GM12878 (cell line): ENCODE measurements at regions not wholly inside any gene's neighbourhood (a gene's known extent, or its start where the extent isn't known, plus 50 kb on each side); places are given as distances from the start of the nearest gene placed in this dataset.

Experiments used
- ATAC-seq: fragments of 200-7000 bp; cut with Tn5 transposase; 3 replicates; pipeline ENCODE4 v1.9.1; 2020; ENCODE audit warnings: mild to moderate bottlenecking, moderate library complexity
- BruUV-seq: library from RNA; stranded (reverse); fragments of 400-500 nt; replicated peaks from 2 replicates; lab custom pipeline; 2021; lab: Mats Ljungman, UMichigan
- CTCF ChIA-PET: fragments of 300-600 bp; sonication (Branson Sonifier 250); formaldehyde crosslinking; extraction: SDS; loops from one replicate; lab custom pipeline; 2021; ENCODE audit warnings: inconsistent platforms; lab: Yijun Ruan, JAX
- POLR2A ChIA-PET: fragments of 350-600 bp; formaldehyde crosslinking; extraction: SDS; loops from one replicate; lab custom pipeline; 2021; ENCODE audit warnings: inconsistent platforms; lab: Charles Lee
- RAD21 ChIA-PET: fragments of 300-600 bp; sonication (Branson Sonifier 250); formaldehyde crosslinking; loops from one replicate; lab custom pipeline; 2023; ENCODE audit warnings: antibody characterized with exemption; ENCODE audit not compliant: unreplicated experiment; lab: Charles Lee
- SMC1A ChIA-PET: fragments of 300-600 bp; sonication (Branson Sonifier 250); formaldehyde crosslinking; loops from one replicate; lab custom pipeline; 2023; ENCODE audit not compliant: unreplicated experiment, uncharacterized antibody; lab: Charles Lee
- DNase-seq: peaks from one replicate; pipeline ENCODE4 v3.0.0-alpha.2; 2011; ENCODE audit warnings: low read depth, low spot score
- FAIRE-seq: peaks from 3 replicates; lab custom pipeline; 2011; peaks lifted over from hg19 to GRCh38; lab: Jason Lieb, UNC
- H2AFZ ChIP-seq: 2 replicates; pipeline ENCODE4 v1.6.0; 2011; ENCODE audit warnings: low read depth, low read length, control low read depth; ENCODE audit not compliant: control insufficient read depth
- H3K27ac ChIP-seq: 2 replicates; pipeline ENCODE4 v1.5.1; 2011; ENCODE audit warnings: control low read depth; ENCODE audit not compliant: control insufficient read depth, insufficient read depth
- H3K27me3 ChIP-seq, 2 experiments: replicated peaks in 1 of 2; 2 replicates each; pipeline versions ENCODE4 v1.6.0 to v1.6.1; 2011; ENCODE audit warnings: low read length in 1 of 2; ENCODE audit not compliant: control insufficient read depth in 2 of 2, insufficient read depth in 2 of 2
- H3K36me3 ChIP-seq, 2 experiments: 2 replicates each; pipeline ENCODE4 v1.5.1; 2011; ENCODE audit warnings: low read length in 1 of 2; ENCODE audit not compliant: control insufficient read depth in 2 of 2, insufficient read depth in 2 of 2
- H3K4me1 ChIP-seq: 2 replicates; pipeline ENCODE4 v1.6.1; 2011; ENCODE audit warnings: mild to moderate bottlenecking, low read length, moderate library complexity, mixed read lengths; ENCODE audit not compliant: control insufficient read depth, insufficient read depth
- H3K4me2 ChIP-seq: 2 replicates; pipeline ENCODE4 v1.6.0; 2011; ENCODE audit warnings: control low read depth; ENCODE audit not compliant: control insufficient read depth, insufficient read depth
- H3K4me3 ChIP-seq: fragments of 200-600 bp; sonication (generic); 2 replicates; pipeline ENCODE4 v1.5.1; 2016
- H3K79me2 ChIP-seq: 2 replicates; pipeline ENCODE4 v1.6.0; 2011; ENCODE audit warnings: low read length; ENCODE audit not compliant: control insufficient read depth, insufficient read depth
- H3K9ac ChIP-seq: 2 replicates; pipeline ENCODE4 v1.8.0; 2011; ENCODE audit warnings: low read length, control low read depth, mixed read lengths; ENCODE audit not compliant: control insufficient read depth, insufficient read depth
- H3K9me3 ChIP-seq: replicated peaks from 3 replicates; pipeline ENCODE4 v1.5.1; 2011; ENCODE audit warnings: mild to moderate bottlenecking, low read length; ENCODE audit not compliant: control insufficient read depth, insufficient read depth
- H4K20me1 ChIP-seq: 2 replicates; pipeline ENCODE4 v1.6.0; 2011; ENCODE audit not compliant: control insufficient read depth, insufficient read depth
- BMI1 ChIP-seq: fragments of 450-650 bp; IDR thresholded peaks from 2 replicates; pipeline ENCODE4 v1.6.1; 2016; ENCODE audit warnings: mild to moderate bottlenecking, moderate library complexity, borderline replicate concordance
- DPF2 ChIP-seq: fragments of 450-650 bp; IDR thresholded peaks from 2 replicates; pipeline ENCODE4 v1.6.1; 2017; ENCODE audit warnings: mild to moderate bottlenecking
- EP300 ChIP-seq, 2 experiments: fragments of 150-350 bp in 1 of 2; IDR thresholded peaks; 2 replicates each; pipeline ENCODE4 v1.6.1; 2011 to 2012; ENCODE audit warnings: low read depth in 2 of 2, low read length in 2 of 2, borderline replicate concordance in 1 of 2, improper control_type of control experiment in 1 of 2, inconsistent platforms in 1 of 2; ENCODE audit not compliant: control insufficient read depth in 1 of 2
- FOS ChIP-seq: IDR thresholded peaks from 3 replicates; pipeline ENCODE4 v1.6.1; 2011; ENCODE audit warnings: borderline replicate concordance; ENCODE audit not compliant: insufficient read length; ENCODE audit errors: extremely low read depth
- FOXM1 ChIP-seq: IDR thresholded peaks from 2 replicates; pipeline ENCODE4 v1.6.1; 2012; ENCODE audit warnings: low read depth, mild to moderate bottlenecking, inconsistent platforms, low read length, moderate library complexity
- MYB ChIP-seq: fragments of 150-350 bp; IDR thresholded peaks from 2 replicates; pipeline ENCODE4 v1.6.1; 2014; ENCODE audit warnings: mild to moderate bottlenecking, low read depth, low read length, borderline replicate concordance
- NFIC ChIP-seq: IDR thresholded peaks from 2 replicates; pipeline ENCODE4 v1.6.1; 2012; ENCODE audit warnings: low read depth, mild to moderate bottlenecking, inconsistent platforms, low read length, moderate library complexity
- PAX5 ChIP-seq: IDR thresholded peaks from 2 replicates; pipeline ENCODE4 v1.6.1; 2011; ENCODE audit warnings: low read depth, low read length, borderline replicate concordance
- POLR2AphosphoS5 ChIP-seq: IDR thresholded peaks from 2 replicates; pipeline ENCODE4 v1.6.1; 2011; ENCODE audit warnings: mild to moderate bottlenecking, low read length, inconsistent platforms
- POU2F2 ChIP-seq: IDR thresholded peaks from 3 replicates; pipeline ENCODE4 v1.6.1; 2011; ENCODE audit warnings: low read depth, mild to moderate bottlenecking, low read length, borderline replicate concordance
- TBL1XR1 ChIP-seq: IDR thresholded peaks from 2 replicates; pipeline ENCODE4 v1.6.1; 2012; ENCODE audit warnings: low read depth, low read length, improper control_type of control experiment
- YBX1 ChIP-seq: fragments of 450-650 bp; IDR thresholded peaks from 2 replicates; pipeline ENCODE4 v1.6.1; 2016; ENCODE audit warnings: antibody characterized with exemption
- ZNF207 ChIP-seq: fragments of 450-650 bp; IDR thresholded peaks from 2 replicates; pipeline ENCODE4 v1.6.1; 2014; ENCODE audit warnings: antibody characterized with exemption, mild to moderate bottlenecking, borderline replicate concordance
- WGBS: methylation state at CpG from one replicate; pipeline ENCODE4 v1.1.6; 2016; ENCODE audit warnings: low lambda C conversion rate; ENCODE audit not compliant: insufficient replicate concordance, insufficient coverage; ENCODE audit errors: missing lambda C conversion rate; 5-methylcytosine and 5-hydroxymethylcytosine counted together
- in situ Hi-C: fragments of 300-500 bp; cut with MboI; formaldehyde crosslinking; loops from 9 replicates; pipeline ENCODE4 v1.14.3; 2018; ENCODE audit warnings: mixed read lengths
- intact Hi-C: fragments of 100-400 bp; cut with micrococcal nuclease; formaldehyde crosslinking; loops from one replicate; pipeline ENCODE4 v1.14.2; 2022; ENCODE audit not compliant: unreplicated experiment
- TF ChIP-seq, protein P1 (sequence below): fragments of 450-650 bp; IDR thresholded peaks from 2 replicates; pipeline ENCODE4 v1.6.1; 2014; ENCODE audit warnings: mild to moderate bottlenecking

DNA sequence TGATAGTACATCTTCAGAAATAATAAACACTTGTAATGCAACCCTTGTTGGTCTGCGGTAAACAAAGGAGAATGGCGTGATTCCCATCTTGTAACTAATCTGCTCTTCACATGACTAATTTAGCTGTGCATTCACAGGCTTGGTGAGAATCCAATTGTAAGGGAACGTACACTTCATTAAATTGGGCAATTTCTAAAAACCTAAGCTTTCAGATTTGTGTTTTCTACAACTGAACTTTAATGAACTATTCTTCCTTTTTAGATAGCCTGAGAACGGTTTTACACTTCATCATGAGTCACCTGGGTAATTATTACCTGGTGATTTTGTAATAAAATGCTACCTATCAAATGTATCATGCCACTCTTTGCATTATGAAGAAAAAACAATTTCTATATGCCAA lies 306.9 kb downstream of the KLF5 start:
- no peak overlapping the region for H3K4me2 ChIP-seq
- H3K4me3 ChIP-seq, result no peak overlapping the region
- H3K4me1 ChIP-seq, result no peaks in the 10 kb centered on the region
- ChIA-PET POLR2A (no interaction called here), CTCF (no interaction called here)
- no peaks in the 10 kb centered on the region for H3K9me3 ChIP-seq
- intact Hi-C loops, result no loop called here
- no peak for TF ChIP-seq DPF2
- TF ChIP-seq POU2F2, result no peak
- TF ChIP-seq ZNF207, result no peak
- TF ChIP-seq BMI1, result no peak
- TF ChIP-seq NFIC, result no peak
- TF ChIP-seq YBX1, result no peak
- no peak for TF ChIP-seq PAX5
- no peak for TF ChIP-seq EP300 (IDR thresholded peaks at IDR 0.05; ENCODE audit: borderline replicate concordance in 1 of 2, control insufficient read depth in 1 of 2, low read depth in 2 of 2, low read length in 2 of 2)
- no peak for TF ChIP-seq POLR2AphosphoS5
- TF ChIP-seq, protein P1, sequence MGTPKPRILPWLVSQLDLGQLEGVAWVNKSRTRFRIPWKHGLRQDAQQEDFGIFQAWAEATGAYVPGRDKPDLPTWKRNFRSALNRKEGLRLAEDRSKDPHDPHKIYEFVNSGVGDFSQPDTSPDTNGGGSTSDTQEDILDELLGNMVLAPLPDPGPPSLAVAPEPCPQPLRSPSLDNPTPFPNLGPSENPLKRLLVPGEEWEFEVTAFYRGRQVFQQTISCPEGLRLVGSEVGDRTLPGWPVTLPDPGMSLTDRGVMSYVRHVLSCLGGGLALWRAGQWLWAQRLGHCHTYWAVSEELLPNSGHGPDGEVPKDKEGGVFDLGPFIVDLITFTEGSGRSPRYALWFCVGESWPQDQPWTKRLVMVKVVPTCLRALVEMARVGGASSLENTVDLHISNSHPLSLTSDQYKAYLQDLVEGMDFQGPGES, result no peak
- TF ChIP-seq MYB, result no peak
- no peak for TF ChIP-seq FOXM1
- TF ChIP-seq FOS, result no peak
- TF ChIP-seq TBL1XR1, result no peak
- TF ChIP-seq, all 136 proteins: peak for 0
- DNase-seq (no peak), ATAC-seq (no peak), FAIRE-seq (no peak)
- Histone ChIP-seq H2AFZ (no peak overlapping the region), H3K9ac (no peak overlapping the region), H3K27me3 (no peaks in the 10 kb centered on the region), H4K20me1 (no peaks in the 10 kb centered on the region), H3K36me3 (no peaks in the 10 kb centered on the region), H3K27ac (no peak overlapping the region), H3K79me2 (no peaks in the 10 kb centered on the region)
- in situ Hi-C loops, result no loop called here
- ChIA-PET SMC1A (no interaction called here), RAD21 (no interaction called here)
- 20% methylated on average over 4 of the region's 4 CpGs for WGBS
- BruUV-seq, result no TSS peak
